Left ventricle myocardium inferior (tissue), 1 donor: ENCODE measurements at regions not wholly inside any gene's neighbourhood (a gene's known extent, or its start where the extent isn't known, plus 50 kb on each side); places are given as distances from the start of the nearest gene placed in this dataset.

Experiments used
- DNase-seq: peaks from one replicate; pipeline ENCODE4 v3.0.0-alpha.2; 2020
- H3K27ac ChIP-seq: fragments of 200-600 bp; replicated peaks from 2 replicates; pipeline ENCODE4 v1.8.0; 2021
- H3K27me3 ChIP-seq: fragments of 200-600 bp; 2 replicates; pipeline ENCODE4 v1.8.0; 2021; ENCODE audit warnings: low read depth
- H3K36me3 ChIP-seq: fragments of 200-600 bp; 2 replicates; pipeline ENCODE4 v1.8.0; 2021
- H3K4me1 ChIP-seq: fragments of 200-600 bp; 2 replicates; pipeline ENCODE4 v1.8.0; 2021
- H3K4me3 ChIP-seq: fragments of 200-600 bp; 2 replicates; pipeline ENCODE4 v1.8.0; 2021; ENCODE audit warnings: mild to moderate bottlenecking, moderate library complexity
- H3K9me3 ChIP-seq: fragments of 200-600 bp; replicated peaks from 2 replicates; pipeline ENCODE4 v1.8.0; 2021
- intact Hi-C: fragments of 100-400 bp; cut with micrococcal nuclease; formaldehyde crosslinking; loops from one replicate; pipeline ENCODE4 v1.11.0; 2022
- TF ChIP-seq, protein P1 (sequence below): fragments of 200-600 bp; IDR thresholded peaks from 2 replicates; pipeline ENCODE4 v1.8.0; 2021; ENCODE audit warnings: antibody characterized with exemption, mild to moderate bottlenecking, borderline replicate concordance
- donor health status: DM: no; HTN: yes; CAD: no; lungs with severe emphysema.

DNA sequence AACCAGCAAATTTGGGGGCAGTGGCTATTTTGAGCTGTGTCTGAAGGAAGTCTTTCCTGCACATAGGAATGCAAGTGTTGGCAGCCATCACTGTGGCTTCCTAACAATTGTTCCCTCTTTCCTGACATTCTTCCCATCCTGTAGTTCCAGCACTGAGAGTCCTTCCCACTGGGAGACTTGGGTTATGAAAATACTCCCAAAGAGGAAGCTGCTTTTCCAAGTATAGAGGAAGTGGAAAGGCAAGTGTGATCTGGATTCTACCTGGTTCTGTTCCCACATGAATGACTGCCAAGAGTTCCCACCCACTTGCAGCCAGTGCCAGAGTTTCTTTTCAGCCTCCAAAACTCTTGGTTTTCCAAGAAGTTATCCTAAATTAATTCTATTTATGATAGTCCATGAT, 98.5 kb upstream of the CD53 start:
- Histone ChIP-seq H3K27me3 (peaks cover 43% of the 10 kb centered on the region), H3K9me3 (peaks cover 5% of the 10 kb centered on the region), H3K4me3 (no peak overlapping the region), H3K27ac (peak overlapping the region; percentile 44), H3K36me3 (no peaks in the 10 kb centered on the region), H3K4me1 (no peaks in the 10 kb centered on the region)
- DNase-seq = no peak
- intact Hi-C loops = no loop called here
- TF ChIP-seq, protein P1, sequence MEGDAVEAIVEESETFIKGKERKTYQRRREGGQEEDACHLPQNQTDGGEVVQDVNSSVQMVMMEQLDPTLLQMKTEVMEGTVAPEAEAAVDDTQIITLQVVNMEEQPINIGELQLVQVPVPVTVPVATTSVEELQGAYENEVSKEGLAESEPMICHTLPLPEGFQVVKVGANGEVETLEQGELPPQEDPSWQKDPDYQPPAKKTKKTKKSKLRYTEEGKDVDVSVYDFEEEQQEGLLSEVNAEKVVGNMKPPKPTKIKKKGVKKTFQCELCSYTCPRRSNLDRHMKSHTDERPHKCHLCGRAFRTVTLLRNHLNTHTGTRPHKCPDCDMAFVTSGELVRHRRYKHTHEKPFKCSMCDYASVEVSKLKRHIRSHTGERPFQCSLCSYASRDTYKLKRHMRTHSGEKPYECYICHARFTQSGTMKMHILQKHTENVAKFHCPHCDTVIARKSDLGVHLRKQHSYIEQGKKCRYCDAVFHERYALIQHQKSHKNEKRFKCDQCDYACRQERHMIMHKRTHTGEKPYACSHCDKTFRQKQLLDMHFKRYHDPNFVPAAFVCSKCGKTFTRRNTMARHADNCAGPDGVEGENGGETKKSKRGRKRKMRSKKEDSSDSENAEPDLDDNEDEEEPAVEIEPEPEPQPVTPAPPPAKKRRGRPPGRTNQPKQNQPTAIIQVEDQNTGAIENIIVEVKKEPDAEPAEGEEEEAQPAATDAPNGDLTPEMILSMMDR = no peak

GRCh38 chr1:110773813-110774212, 99.1 kb upstream of the KCNA3 start:
- Histone ChIP-seq H3K9me3 (peaks cover 5% of the 10 kb centered on the region), H3K4me3 (no peak overlapping the region), H3K36me3 (no peaks in the 10 kb centered on the region), H3K4me1 (no peaks in the 10 kb centered on the region), H3K27ac (peak overlapping the region; percentile 44), H3K27me3 (peaks cover 43% of the 10 kb centered on the region)
- TF ChIP-seq, protein P1 = no peak
- no peak for DNase-seq
- intact Hi-C loops = no loop called here

DNA sequence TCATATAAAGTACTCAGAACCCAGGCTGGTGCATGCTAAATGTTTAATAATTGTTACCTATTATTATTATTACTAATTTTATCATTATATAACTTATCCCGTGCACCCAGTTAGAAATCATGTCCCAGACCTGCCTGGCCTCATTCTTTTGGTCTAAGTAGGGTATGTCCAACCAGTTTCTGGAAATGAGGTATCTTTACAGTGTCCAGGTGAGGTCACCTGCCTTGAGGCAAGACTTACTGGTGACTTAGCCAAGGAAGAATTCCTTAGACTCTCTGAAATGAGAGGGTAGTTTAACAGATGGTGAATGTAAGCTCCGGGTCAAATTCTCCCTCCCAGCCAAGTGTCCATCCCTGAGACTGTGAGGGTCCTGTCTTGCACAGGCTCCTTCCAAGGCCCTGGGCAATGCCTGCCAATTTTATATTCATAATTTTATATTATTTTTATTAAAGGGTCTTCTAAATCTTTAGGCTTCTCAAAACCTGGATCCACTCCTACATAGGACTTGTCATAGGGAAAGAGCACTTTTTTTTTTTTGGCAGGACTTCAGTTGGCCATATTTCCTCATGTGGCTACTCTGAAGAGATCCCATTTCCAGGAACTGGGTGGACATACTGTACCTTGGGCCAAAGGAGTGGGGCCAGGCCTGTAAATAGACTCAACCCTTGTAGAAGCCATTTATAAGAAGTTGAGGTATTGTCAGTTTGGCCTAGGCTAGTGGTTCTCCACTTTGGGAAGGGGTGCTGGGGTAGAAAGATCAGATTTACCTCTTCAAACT, 96.7 kb upstream of the KCNA3 start:
- Histone ChIP-seq H3K9me3 (peaks cover 5% of the 10 kb centered on the region), H3K36me3 (no peaks in the 10 kb centered on the region), H3K27ac (no peak overlapping the region), H3K4me1 (no peaks in the 10 kb centered on the region), H3K4me3 (no peak overlapping the region), H3K27me3 (peaks cover 54% of the 10 kb centered on the region)
- TF ChIP-seq, protein P1 = no peak
- DNase-seq = no peak
- intact Hi-C loops = no loop called here

- TF ChIP-seq, protein P1 = no peak
- H3K4me1 ChIP-seq = no peaks in the 10 kb centered on the region
- peaks cover 5% of the 10 kb centered on the region for H3K9me3 ChIP-seq
- H3K36me3 ChIP-seq = no peaks in the 10 kb centered on the region
- no peak overlapping the region for H3K27ac ChIP-seq
- no peak for DNase-seq
- no peak overlapping the region for H3K4me3 ChIP-seq
- intact Hi-C loops = no loop called here
- H3K27me3 ChIP-seq = peaks cover 58% of the 10 kb centered on the region
Observed at GRCh38 chr1:110770832-110771231, 96.1 kb upstream of the KCNA3 start.

DNA sequence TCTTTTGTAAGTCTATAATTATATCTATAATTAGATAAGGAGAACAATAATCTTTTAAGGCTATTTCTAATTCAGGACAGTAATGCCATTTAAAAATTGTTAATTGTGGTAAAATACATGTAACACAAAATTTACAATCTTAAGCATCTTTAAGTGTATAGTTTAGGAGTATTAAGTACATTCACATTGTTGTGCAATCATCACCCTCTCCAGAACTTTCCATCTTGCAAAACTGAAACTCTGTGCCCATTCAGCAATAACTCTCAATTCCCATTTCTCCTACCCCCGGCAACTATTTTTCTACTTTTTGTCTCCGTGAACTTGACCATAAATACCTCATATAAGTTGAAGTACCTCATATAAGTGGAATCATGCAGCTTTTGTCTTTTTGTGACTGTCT, 93.9 kb upstream of the KCNA3 start:
- H3K4me3 ChIP-seq = no peak overlapping the region
- H3K4me1 ChIP-seq = no peaks in the 10 kb centered on the region
- no peak for DNase-seq
- no peak overlapping the region for H3K27ac ChIP-seq
- H3K9me3 ChIP-seq = peaks cover 5% of the 10 kb centered on the region
- H3K36me3 ChIP-seq = no peaks in the 10 kb centered on the region
- TF ChIP-seq, protein P1 = no peak
- H3K27me3 ChIP-seq = peaks cover 70% of the 10 kb centered on the region
- intact Hi-C loops = loop anchor here (5.0 kb wide), 1 partner anchor 136 kb away; no protein-coding TSS in a partner anchor
